ENCODE measurements at regions not wholly inside any gene's neighbourhood (a gene's known extent, or its start where the extent isn't known, plus 50 kb on each side); places are given as distances from the start of the nearest gene placed in this dataset.

DNA sequence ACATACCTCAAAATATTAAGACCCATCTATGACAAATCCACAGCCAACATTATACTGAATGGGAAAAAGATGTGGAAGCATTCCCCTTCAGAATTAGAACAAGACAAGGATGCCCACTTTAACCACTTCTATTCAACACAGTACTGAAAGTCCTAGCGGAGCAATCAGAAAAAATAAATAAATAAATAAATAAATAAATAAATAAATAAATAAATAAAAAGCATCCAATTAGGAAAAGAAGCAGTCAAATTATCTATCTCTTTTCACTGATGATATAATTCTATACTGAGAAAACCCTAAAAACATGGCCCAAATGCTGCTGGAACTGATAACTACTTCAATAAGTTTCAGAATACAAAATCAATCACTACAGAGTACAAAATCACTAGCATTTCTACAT, 67.5 kb downstream of the PRR32 start:
- no peak for TF ChIP-seq POU2F2 (IDR thresholded peaks at IDR 0.05; ENCODE audit: low read depth, low read length)
- TF ChIP-seq POLR2AphosphoS5 (IDR thresholded peaks at IDR 0.05; ENCODE audit: low read depth, low read length): no peak
- no peak for TF ChIP-seq TAF1 (IDR thresholded peaks at IDR 0.05; ENCODE audit: low read depth, low read length)
- TF ChIP-seq SPI1 (IDR thresholded peaks at IDR 0.05; ENCODE audit: low read depth, low read length): no peak
- TF ChIP-seq POLR2A (IDR thresholded peaks at IDR 0.05; ENCODE audit: low read depth, low read length): no peak
- no peak for TF ChIP-seq PAX5 (IDR thresholded peaks at IDR 0.05; ENCODE audit: insufficient read depth, low read length, severe bottlenecking)
- DNase-seq (ENCODE audit: insufficient read length, low spot score) (no peak), FAIRE-seq (no peak)

DNA sequence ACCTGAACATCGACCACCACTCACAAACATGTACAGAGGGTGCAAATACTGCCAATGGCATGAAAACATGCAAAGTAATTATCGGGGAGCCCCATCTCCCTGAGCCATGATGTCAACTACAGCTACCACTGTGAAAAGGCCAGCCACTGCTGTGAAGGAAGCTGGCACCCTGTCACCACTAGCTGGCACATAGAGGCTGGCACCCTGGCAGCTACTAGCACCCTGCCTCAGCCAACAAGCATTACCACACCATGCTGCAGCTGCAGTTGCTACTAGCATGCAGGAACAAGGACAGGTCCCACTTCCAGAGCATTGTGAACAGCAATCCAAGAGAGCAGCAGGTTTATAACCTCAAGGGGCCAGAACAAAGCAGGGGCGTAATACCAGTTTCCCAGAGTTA, 81.4 kb downstream of the PRR32 start:
- TF ChIP-seq SPI1 (IDR thresholded peaks at IDR 0.05; ENCODE audit: low read depth, low read length) (no peak), TAF1 (IDR thresholded peaks at IDR 0.05; ENCODE audit: low read depth, low read length) (no peak), POLR2A (IDR thresholded peaks at IDR 0.05; ENCODE audit: low read depth, low read length) (no peak), PAX5 (IDR thresholded peaks at IDR 0.05; ENCODE audit: insufficient read depth, low read length, severe bottlenecking) (no peak), POU2F2 (IDR thresholded peaks at IDR 0.05; ENCODE audit: low read depth, low read length) (no peak), POLR2AphosphoS5 (IDR thresholded peaks at IDR 0.05; ENCODE audit: low read depth, low read length) (no peak)
- FAIRE-seq (no peak), DNase-seq (ENCODE audit: insufficient read length, low spot score) (no peak)

DNA sequence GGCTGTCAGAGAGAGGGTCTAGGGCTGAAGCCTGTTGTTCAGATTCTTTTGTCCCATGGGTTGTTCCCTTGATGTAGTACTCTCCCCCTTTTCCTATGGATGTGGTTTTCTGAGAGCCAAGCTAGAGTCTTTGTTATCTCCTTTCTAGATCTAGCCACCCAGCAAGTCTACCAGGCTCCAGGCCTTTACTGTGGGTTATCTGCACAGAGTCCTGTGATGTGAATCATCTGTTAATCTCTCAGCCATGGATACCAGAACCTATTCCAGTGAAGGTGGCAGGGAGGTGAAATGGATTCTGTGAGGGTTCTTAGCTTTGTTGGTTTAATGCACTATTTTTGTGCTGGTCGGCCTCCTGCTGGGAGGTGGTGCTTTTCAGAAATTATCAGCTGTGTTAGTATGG, 109.5 kb downstream of the PRR32 start:
- DNase-seq (ENCODE audit: insufficient read length, low spot score) (no peak), FAIRE-seq (no peak)
- TF ChIP-seq POLR2AphosphoS5 (IDR thresholded peaks at IDR 0.05; ENCODE audit: low read depth, low read length): no peak
- no peak for TF ChIP-seq POLR2A (IDR thresholded peaks at IDR 0.05; ENCODE audit: low read depth, low read length)
- no peak for TF ChIP-seq PAX5 (IDR thresholded peaks at IDR 0.05; ENCODE audit: insufficient read depth, low read length, severe bottlenecking)
- TF ChIP-seq SPI1 (IDR thresholded peaks at IDR 0.05; ENCODE audit: low read depth, low read length): no peak
- TF ChIP-seq TAF1 (IDR thresholded peaks at IDR 0.05; ENCODE audit: low read depth, low read length): no peak
- TF ChIP-seq POU2F2 (IDR thresholded peaks at IDR 0.05; ENCODE audit: low read depth, low read length): no peak

GRCh38 chrX:126967225-126967624, 147.7 kb downstream of the PRR32 start:
- TF ChIP-seq POU2F2 (IDR thresholded peaks at IDR 0.05; ENCODE audit: low read depth, low read length) (no peak), SPI1 (IDR thresholded peaks at IDR 0.05; ENCODE audit: low read depth, low read length) (no peak), TAF1 (IDR thresholded peaks at IDR 0.05; ENCODE audit: low read depth, low read length) (no peak), POLR2A (IDR thresholded peaks at IDR 0.05; ENCODE audit: low read depth, low read length) (no peak), PAX5 (IDR thresholded peaks at IDR 0.05; ENCODE audit: insufficient read depth, low read length, severe bottlenecking) (no peak), POLR2AphosphoS5 (IDR thresholded peaks at IDR 0.05; ENCODE audit: low read depth, low read length) (no peak)
- FAIRE-seq (no peak), DNase-seq (ENCODE audit: insufficient read length, low spot score) (no peak)

GRCh38 chrX:126982158-126982557, 162.6 kb downstream of the PRR32 start:
- peak; percentile 13 for FAIRE-seq

GRCh38 chrX:126985027-126985426, 165.5 kb downstream of the PRR32 start:
- no peak for FAIRE-seq

More at GRCh38 chrX:126982158-126982557, 162.6 kb downstream of the PRR32 start:
- TF ChIP-seq SPI1 (IDR thresholded peaks at IDR 0.05; ENCODE audit: low read depth, low read length): no peak
- TF ChIP-seq POLR2AphosphoS5 (IDR thresholded peaks at IDR 0.05; ENCODE audit: low read depth, low read length): no peak
- TF ChIP-seq POLR2A (IDR thresholded peaks at IDR 0.05; ENCODE audit: low read depth, low read length): no peak
- no peak for TF ChIP-seq PAX5 (IDR thresholded peaks at IDR 0.05; ENCODE audit: insufficient read depth, low read length, severe bottlenecking)
- TF ChIP-seq POU2F2 (IDR thresholded peaks at IDR 0.05; ENCODE audit: low read depth, low read length): no peak
- TF ChIP-seq TAF1 (IDR thresholded peaks at IDR 0.05; ENCODE audit: low read depth, low read length): no peak
- DNase-seq (ENCODE audit: insufficient read length, low spot score): no peak

GRCh38 chrX:126985981-126986380, 166.5 kb downstream of the PRR32 start:
- DNase-seq (ENCODE audit: insufficient read length, low spot score) (no peak), FAIRE-seq (no peak)
- TF ChIP-seq TAF1 (IDR thresholded peaks at IDR 0.05; ENCODE audit: low read depth, low read length) (no peak), POU2F2 (IDR thresholded peaks at IDR 0.05; ENCODE audit: low read depth, low read length) (no peak), POLR2A (IDR thresholded peaks at IDR 0.05; ENCODE audit: low read depth, low read length) (no peak), PAX5 (IDR thresholded peaks at IDR 0.05; ENCODE audit: insufficient read depth, low read length, severe bottlenecking) (no peak), POLR2AphosphoS5 (IDR thresholded peaks at IDR 0.05; ENCODE audit: low read depth, low read length) (no peak), SPI1 (IDR thresholded peaks at IDR 0.05; ENCODE audit: low read depth, low read length) (no peak)

More at GRCh38 chrX:126985027-126985426, 165.5 kb downstream of the PRR32 start:
- no peak for TF ChIP-seq TAF1 (IDR thresholded peaks at IDR 0.05; ENCODE audit: low read depth, low read length)
- TF ChIP-seq POU2F2 (IDR thresholded peaks at IDR 0.05; ENCODE audit: low read depth, low read length): no peak
- TF ChIP-seq PAX5 (IDR thresholded peaks at IDR 0.05; ENCODE audit: insufficient read depth, low read length, severe bottlenecking): no peak
- TF ChIP-seq SPI1 (IDR thresholded peaks at IDR 0.05; ENCODE audit: low read depth, low read length): no peak
- no peak for TF ChIP-seq POLR2AphosphoS5 (IDR thresholded peaks at IDR 0.05; ENCODE audit: low read depth, low read length)
- TF ChIP-seq POLR2A (IDR thresholded peaks at IDR 0.05; ENCODE audit: low read depth, low read length): no peak
- DNase-seq (ENCODE audit: insufficient read length, low spot score): no peak

DNA sequence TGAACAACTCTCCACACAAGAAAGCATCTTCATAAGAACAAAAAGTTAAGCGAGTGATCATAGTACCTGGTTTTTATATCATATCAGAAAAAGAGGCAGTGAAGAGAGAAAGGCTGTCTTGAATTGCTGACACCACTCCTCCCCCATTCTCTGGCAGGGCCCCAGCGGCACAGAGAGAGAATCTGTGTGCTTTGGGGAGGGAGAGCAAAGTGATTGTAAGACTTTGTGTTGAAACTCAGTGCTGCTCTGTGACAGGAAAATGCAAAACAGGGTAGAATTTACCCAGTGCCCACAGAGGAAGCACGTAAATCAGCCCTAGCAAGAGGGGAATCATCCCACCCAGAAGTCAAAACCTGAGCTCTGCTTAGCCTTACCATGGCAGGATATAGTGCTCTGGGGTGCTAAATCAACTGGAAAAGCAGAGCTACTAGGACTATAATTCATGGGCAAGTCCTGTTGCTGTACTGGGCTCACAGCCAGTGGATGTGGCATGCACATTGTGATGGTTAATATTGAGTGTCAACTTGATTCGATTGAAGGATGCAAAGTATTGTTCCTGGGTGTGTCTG, 174.6 kb downstream of the PRR32 start:
- no peak for FAIRE-seq
- TF ChIP-seq PAX5 (IDR thresholded peaks at IDR 0.05; ENCODE audit: insufficient read depth, low read length, severe bottlenecking) (no peak), POU2F2 (IDR thresholded peaks at IDR 0.05; ENCODE audit: low read depth, low read length) (no peak), SPI1 (IDR thresholded peaks at IDR 0.05; ENCODE audit: low read depth, low read length) (no peak)
- DNase-seq (ENCODE audit: insufficient read length, low spot score): no peak

GRCh38 chrX:127011629-127012028, 192.1 kb downstream of the PRR32 start:
- FAIRE-seq (no peak), DNase-seq (ENCODE audit: insufficient read length, low spot score) (no peak)
- TF ChIP-seq POLR2A (IDR thresholded peaks at IDR 0.05; ENCODE audit: low read depth, low read length): no peak
- TF ChIP-seq TAF1 (IDR thresholded peaks at IDR 0.05; ENCODE audit: low read depth, low read length): no peak
- no peak for TF ChIP-seq POLR2AphosphoS5 (IDR thresholded peaks at IDR 0.05; ENCODE audit: low read depth, low read length)
- no peak for TF ChIP-seq POU2F2 (IDR thresholded peaks at IDR 0.05; ENCODE audit: low read depth, low read length)
- TF ChIP-seq PAX5 (IDR thresholded peaks at IDR 0.05; ENCODE audit: insufficient read depth, low read length, severe bottlenecking): no peak
- TF ChIP-seq SPI1 (IDR thresholded peaks at IDR 0.05; ENCODE audit: low read depth, low read length): no peak

DNA sequence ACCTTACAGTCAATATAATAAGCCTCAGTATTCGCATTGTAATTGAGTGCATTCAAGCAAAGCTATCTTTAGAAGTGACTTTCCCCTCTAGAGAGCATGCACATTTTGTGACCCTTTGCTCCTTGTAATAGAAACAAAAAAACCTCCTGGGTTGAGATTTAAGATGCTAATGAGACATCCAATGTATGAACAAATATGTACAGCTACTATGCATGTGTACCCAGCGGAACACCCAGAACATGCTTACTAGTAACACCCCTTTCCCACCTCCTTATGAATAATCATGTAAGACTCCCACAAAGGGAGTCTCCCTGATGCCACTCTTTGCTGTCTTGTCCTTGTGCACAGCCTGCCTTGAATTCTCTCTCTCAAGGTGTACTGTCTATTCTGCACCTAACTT, 205.5 kb downstream of the PRR32 start:
- TF ChIP-seq PAX5 (IDR thresholded peaks at IDR 0.05; ENCODE audit: insufficient read depth, low read length, severe bottlenecking): no peak
- TF ChIP-seq POU2F2 (IDR thresholded peaks at IDR 0.05; ENCODE audit: low read depth, low read length): no peak
- no peak for TF ChIP-seq POLR2A (IDR thresholded peaks at IDR 0.05; ENCODE audit: low read depth, low read length)
- TF ChIP-seq SPI1 (IDR thresholded peaks at IDR 0.05; ENCODE audit: low read depth, low read length): no peak
- no peak for TF ChIP-seq TAF1 (IDR thresholded peaks at IDR 0.05; ENCODE audit: low read depth, low read length)
- TF ChIP-seq POLR2AphosphoS5 (IDR thresholded peaks at IDR 0.05; ENCODE audit: low read depth, low read length): no peak
- DNase-seq (ENCODE audit: insufficient read length, low spot score) (no peak), FAIRE-seq (no peak)

Measured in GM12891 (cell line).